ENCODE measurements at regions not wholly inside any gene's neighbourhood (a gene's known extent, or its start where the extent isn't known, plus 50 kb on each side); places are given as distances from the start of the nearest gene placed in this dataset.
"Not testable (repeated sequence)": the region's sequence is repeated elsewhere in the genome, so short reads cannot be mapped to it uniquely, and the experiment has no call there.

- H3K27ac ChIP-seq (ENCODE audit: low read depth, low read length), result no peak overlapping the region
- 89 to 95% (median 94%) methylated on average over 3 of the region's 3 CpGs for WGBS, 3 donors
These were observed 120.7 kb downstream of the CTAGE1 start for GRCh38 chr18:22297008-22297407.

DNA sequence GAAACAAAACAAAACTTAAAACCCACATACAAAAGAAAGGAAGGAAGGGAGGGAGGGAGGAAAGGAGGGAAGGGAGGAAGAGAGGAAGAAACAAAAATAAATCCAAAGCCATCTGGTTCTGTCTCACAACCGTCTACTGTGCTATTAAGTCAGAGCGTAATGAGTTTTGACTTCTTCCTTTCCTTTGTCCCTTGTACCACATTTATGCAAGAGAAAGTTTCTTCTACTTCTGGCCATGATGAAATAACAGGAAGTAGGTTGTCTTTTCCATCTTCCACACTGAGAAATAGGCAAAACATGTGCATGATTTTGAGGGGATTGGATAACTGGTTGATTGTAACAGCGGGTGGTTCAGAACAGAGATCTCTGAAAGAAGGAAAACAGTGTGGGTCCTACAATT lies 121.4 kb downstream of the CTAGE1 start:
- no peak overlapping the region for H3K27ac ChIP-seq (ENCODE audit: low read depth, low read length)
- 58 to 77% (median 59%) methylated on average over 3 of the region's 3 CpGs for WGBS, 3 donors

GRCh38 chr18:22293417-22293816 lies 124.0 kb downstream of the GATA6 start:
- WGBS, 3 donors, result 23 to 37% (median 24%) methylated on average over 1 of the region's 1 CpG
- H3K27ac ChIP-seq (ENCODE audit: low read depth, low read length), result no peak overlapping the region

GRCh38 chr18:22290004-22290403 lies 120.6 kb downstream of the GATA6 start:
- 91 to 97% (median 97%) methylated on average over 1 of the region's 1 CpG for WGBS, 3 donors

DNA sequence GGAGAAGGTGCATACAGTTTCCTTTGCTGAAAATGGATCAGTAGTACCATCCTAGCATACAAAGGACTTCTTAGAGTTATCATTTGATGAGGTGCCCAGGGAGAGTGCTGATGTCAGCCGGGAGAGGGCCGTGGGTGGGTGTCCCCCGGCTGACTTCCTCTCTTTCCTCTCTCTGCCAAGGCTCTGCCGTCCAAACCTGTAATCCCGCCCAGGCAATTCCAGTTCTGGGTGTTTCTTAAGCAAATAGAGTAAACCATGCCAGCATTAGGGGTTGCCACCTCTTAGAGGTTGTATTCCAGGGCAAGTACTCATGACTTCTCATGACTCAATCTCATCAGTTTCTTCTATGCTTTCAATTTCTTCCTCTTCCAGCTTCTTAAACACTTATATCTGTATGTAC lies 117.2 kb downstream of the GATA6 start:
- WGBS, 3 donors, result 4 to 21% (median 10%) methylated on average over 5 of the region's 5 CpGs
- H3K27ac ChIP-seq (ENCODE audit: low read depth, low read length), result no peak overlapping the region

More at GRCh38 chr18:22290004-22290403, 120.6 kb downstream of the GATA6 start:
- no peak overlapping the region for H3K27ac ChIP-seq (ENCODE audit: low read depth, low read length)

DNA sequence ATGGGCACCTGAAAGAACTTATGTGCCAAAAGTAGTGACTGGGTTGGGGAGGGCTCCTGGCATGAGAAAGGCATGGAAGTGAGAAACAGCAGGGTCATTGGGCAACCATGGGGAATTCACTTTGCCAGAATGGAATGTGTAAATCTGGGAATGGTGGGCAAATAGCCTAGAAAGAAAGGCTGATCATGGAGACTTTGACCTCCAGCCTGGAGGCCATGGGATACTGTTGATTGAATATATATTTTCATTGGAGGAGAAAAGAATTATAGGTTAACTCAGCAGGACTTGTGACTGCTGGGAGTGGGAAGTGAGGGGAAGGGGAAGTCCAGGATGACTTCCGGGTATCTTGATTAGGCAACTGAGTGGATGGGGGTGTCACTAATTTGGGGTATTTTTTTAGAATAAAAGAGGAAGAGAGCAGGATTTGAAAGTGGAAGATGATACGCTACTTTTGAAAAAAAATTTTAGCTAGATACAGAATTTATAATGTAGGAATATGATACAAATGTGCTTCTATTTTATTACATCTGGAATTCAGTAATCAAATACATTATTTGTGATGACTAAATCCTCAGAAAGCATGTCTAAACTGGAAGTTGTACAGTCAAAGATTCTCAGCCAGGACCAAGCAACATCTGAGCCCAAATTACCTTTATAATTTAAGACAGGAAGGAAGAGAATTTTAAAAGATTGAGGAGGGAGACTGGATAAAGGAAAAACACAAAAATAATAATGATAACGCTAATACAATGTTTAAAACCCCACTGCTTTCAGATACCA lies 116.2 kb downstream of the GATA6 start:
- 32 to 66% (median 46%) methylated on average over 3 of the region's 3 CpGs for WGBS, 3 donors
- H3K27ac ChIP-seq (ENCODE audit: low read depth, low read length), result no peak overlapping the region

DNA sequence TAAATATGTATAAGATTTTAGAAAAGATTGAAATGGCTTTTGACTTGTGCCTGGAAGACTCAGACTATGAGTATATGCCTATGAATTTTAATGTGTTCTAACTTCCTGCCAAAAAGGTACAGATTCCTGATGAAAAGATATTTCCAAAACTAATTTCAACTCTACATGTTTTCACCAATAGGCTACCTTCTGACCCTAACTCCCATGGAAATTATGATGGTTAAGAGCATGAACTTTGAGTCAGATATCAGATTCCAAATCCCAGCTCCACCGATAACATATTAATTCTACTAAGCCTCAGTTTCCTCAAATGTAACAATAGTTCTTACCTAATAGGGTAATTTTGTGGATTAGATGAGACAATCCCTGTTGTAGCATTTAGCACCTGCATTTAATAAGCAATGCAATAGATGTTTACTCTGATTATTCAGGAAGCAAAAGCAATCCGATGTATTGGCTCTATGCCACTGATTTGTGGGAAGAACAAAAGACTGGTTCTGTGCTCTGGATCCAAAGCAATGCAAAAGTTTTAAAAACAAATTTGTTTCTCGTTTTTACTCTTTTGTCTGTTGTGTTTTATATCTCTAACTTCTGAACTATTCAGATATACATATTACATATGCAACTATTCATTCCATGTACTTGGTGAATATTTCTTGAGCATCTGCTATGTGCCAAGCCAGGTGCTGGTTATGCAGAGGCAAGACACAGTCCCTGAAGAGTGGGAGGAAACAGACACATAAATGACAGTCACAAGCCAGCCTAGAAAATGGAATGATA lies 115.4 kb downstream of the GATA6 start:
- 48 to 62% (median 50%) methylated on average over 3 of the region's 3 CpGs for WGBS, 3 donors
- no peak overlapping the region for H3K27ac ChIP-seq (ENCODE audit: low read depth, low read length)

- not testable (repeated sequence) for H3K27ac ChIP-seq (ENCODE audit: low read depth, low read length)
- 93 to 98% (median 94%) methylated on average over 4 of the region's 4 CpGs for WGBS, 3 donors
These were observed 114.5 kb downstream of the GATA6 start for GRCh38 chr18:22283855-22284254.

GRCh38 chr18:22283397-22283796 lies 114.0 kb downstream of the GATA6 start:
- 82 to 86% (median 83%) methylated on average over 3 of the region's 3 CpGs for WGBS, 3 donors
- no peak overlapping the region for H3K27ac ChIP-seq (ENCODE audit: low read depth, low read length)

DNA sequence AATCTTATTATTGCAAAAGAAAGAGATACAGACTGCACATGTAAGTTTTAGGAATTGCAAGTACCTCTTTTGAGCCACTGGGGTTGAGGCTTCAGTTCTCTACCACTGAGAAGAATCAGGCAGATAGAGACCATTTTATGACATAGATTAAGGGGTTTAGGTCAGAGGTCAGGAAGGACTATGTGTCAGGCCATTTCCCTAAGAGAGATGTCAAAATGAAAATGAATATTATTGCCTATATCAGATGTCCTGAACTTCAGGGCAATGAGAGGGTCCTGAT lies 113.7 kb downstream of the GATA6 start:
- no peak overlapping the region for H3K27ac ChIP-seq (ENCODE audit: low read depth, low read length)

DNA sequence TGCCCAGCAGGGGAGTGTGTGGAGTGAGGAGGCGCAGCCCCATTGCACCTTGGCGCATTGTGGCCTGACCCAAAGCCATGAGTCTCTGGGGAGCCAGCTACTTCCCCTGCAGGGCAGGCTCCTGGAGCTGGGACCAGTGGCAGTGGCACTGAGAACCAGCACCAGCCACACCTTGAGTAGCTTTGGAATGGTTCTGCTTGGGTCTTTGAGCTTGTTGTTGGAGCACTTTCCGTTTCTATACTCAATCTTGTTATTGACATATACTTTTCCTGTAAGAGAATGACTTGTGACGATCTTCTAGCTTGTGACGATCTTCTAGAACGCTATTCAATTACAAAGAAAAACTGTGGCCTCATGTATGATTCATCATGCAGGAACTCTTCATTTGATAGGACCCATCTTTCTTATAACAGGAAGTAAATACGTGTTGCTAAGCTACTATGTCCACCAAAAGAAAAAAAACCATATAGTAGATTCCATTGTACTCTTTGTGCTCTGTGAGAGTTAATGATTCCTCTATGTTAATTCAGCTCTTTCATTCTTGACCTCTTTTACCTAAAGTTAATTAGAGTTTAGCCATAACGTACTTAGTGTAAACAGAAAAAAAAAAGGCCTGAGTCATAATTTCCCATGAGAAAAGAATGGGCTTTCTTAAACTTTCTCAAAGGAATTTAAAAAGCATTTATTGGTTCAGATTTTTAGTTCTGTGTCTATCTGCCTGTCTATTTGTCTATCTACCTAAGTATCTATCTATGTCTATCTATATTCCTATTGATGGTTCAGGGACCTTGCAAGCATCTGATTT lies 113.1 kb downstream of the GATA6 start:
- 56 to 64% (median 64%) methylated on average over 8 of the region's 8 CpGs for WGBS, 3 donors
- no peak overlapping the region for H3K27ac ChIP-seq (ENCODE audit: low read depth, low read length)

DNA sequence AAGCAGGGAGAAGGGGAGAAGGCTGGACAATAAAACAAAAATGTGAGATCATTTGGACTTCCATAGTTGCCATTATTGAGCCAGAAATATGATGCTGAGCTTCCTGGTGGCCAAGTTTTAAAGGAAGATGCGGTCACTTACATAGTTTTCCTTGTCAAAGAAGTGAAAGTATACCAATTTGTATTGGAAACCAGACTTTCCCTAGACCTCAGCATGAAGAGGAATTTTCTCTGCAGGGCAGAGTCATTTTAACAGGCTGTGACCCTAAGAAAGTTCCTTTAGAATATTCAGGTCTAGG lies 111.0 kb downstream of the GATA6 start:
- no peak overlapping the region for H3K27ac ChIP-seq (ENCODE audit: low read depth, low read length)
- whole genome bisulfite sequencing, 3 donors, result 76 to 95% (median 92%) methylated on average over 1 of the region's 1 CpG

- no peak overlapping the region for H3K27ac ChIP-seq (ENCODE audit: low read depth, low read length)
These were observed 110.5 kb downstream of the GATA6 start for GRCh38 chr18:22279741-22280452.

GRCh38 chr18:22278798-22279197 lies 109.4 kb downstream of the GATA6 start:
- no peak overlapping the region for H3K27ac ChIP-seq (ENCODE audit: low read depth, low read length)
- 91 to 97% (median 94%) methylated on average over 1 of the region's 1 CpG for WGBS, 3 donors

More at GRCh38 chr18:22279741-22280452, 110.5 kb downstream of the GATA6 start:
- 61 to 82% (median 73%) methylated on average over 10 of the region's 10 CpGs for WGBS, 3 donors

- no peak overlapping the region for H3K27ac ChIP-seq (ENCODE audit: low read depth, low read length)
- 84 to 95% (median 86%) methylated on average over 12 of the region's 12 CpGs for WGBS, 3 donors
These were observed 108.4 kb downstream of the GATA6 start for GRCh38 chr18:22277758-22278157.

DNA sequence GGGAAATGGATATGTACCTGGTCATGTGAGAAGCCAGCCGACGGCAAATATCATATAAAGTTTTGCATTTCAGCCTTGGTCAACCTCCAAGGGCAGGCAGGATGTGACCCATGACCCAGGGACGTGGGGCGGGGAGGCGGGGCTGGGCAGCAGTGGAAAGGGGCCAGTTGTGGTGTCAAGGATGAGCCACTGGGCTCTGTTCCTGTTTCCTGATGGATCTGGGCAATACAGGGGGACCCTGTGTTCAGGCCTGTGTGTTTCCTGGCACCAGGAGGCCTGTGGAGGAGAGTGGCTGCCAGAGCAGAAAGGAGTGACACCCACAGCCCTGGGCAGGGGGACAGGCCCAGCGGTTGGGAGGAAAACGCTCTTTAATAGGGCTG lies 106.9 kb downstream of the GATA6 start:
- H3K27ac ChIP-seq (ENCODE audit: low read depth, low read length), result no peak overlapping the region
- WGBS, 3 donors, result 76 to 83% (median 80%) methylated on average over 7 of the region's 7 CpGs

DNA sequence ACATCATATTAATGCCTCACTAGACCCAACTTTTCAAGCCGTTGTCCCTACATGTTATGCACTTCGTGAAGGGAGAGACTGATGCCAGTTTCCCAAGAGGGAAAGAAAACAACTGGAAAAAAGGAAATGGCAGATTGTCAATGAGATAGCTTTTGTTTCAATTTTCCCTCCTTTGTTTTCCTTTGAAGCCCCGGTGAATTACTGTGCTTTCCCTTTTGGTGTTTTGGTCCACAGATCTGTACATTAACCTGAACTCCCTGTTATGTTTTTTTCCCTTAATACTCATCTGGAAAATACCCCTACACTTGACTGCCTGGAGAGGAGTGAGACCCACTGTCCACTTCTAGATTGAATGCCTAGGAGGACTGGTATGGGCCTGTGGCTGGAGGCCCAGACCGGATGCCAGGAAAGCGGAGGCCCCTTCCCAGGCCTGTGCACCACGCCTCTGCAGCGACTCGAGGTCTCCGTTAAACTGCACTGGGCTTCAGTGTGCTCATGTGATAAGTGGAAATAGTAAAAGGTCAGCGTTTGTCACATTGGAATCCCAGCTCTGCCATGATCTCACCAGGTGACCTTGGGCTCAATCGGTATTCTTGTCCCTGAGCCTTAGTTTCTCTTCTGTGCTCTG lies 106.4 kb downstream of the GATA6 start:
- H3K27ac ChIP-seq (ENCODE audit: low read depth, low read length), result no peak overlapping the region
- 61 to 63% (median 62%) methylated on average over 11 of the region's 11 CpGs for WGBS, 3 donors
